AG04449 (cell line): ENCODE measurements at regions not wholly inside any gene's neighbourhood (a gene's known extent, or its start where the extent isn't known, plus 50 kb on each side); places are given as distances from the start of the nearest gene placed in this dataset.

Source experiments
- CTCF ChIA-PET: fragments of 350-600 bp; formaldehyde crosslinking; extraction: SDS; loops from one replicate; lab custom pipeline; 2021; ENCODE audit warnings: antibody characterized with exemption; lab: Yijun Ruan, JAX
- POLR2A ChIA-PET: fragments of 400-600, 350-600 bp; formaldehyde crosslinking; extraction: SDS; loops from one replicate; lab custom pipeline; 2020; ENCODE audit warnings: antibody characterized with exemption, inconsistent platforms; lab: Yijun Ruan, JAX
- DNase-seq: peaks from one replicate; pipeline ENCODE4 v3.0.0-alpha.2; 2010; ENCODE audit warnings: low read depth, low spot score
- H3K4me3 ChIP-seq: 2 replicates; pipeline ENCODE4 v1.5.1; 2011; ENCODE audit warnings: low read depth, mild to moderate bottlenecking, control low read depth, low read length
- CTCF ChIP-seq: IDR thresholded peaks from one replicate; pipeline ENCODE4 v1.5.1; 2011; ENCODE audit warnings: mild to moderate bottlenecking, moderate library complexity, low read length, control low read depth, inconsistent platforms; ENCODE audit not compliant: insufficient read depth; ENCODE audit errors: missing control alignments

GRCh38 chr9:78938821-78939220 lies 632.9 kb upstream of the TLE4 start:
- TF ChIP-seq CTCF, result no peak
- no peak overlapping the region for H3K4me3 ChIP-seq
- ChIA-PET POLR2A (no interaction called here), CTCF (interaction anchor here (1.3 kb wide), 1 partner anchor 22 kb away, joined by 3 read pairs; no protein-coding TSS in a partner anchor)
- no peak for DNase-seq

GRCh38 chr9:78939311-78940065 lies 632.3 kb upstream of the TLE4 start:
- CTCF ChIA-PET, result interaction anchor here (1.2 to 1.3 kb wide), 2 partner anchors 19 to 21 kb away, joined by 3 to 5 read pairs; no protein-coding TSS in a partner anchor
- POLR2A ChIA-PET, result no interaction called here
- TF ChIP-seq CTCF, result no peak
- DNase-seq, result no peak
- no peak overlapping the region for H3K4me3 ChIP-seq

- POLR2A ChIA-PET, result no interaction called here
- CTCF ChIA-PET, result interaction anchor here (1.2 kb wide), 1 partner anchor 18 kb away, joined by 5 read pairs; no protein-coding TSS in a partner anchor
- no peak for TF ChIP-seq CTCF
- no peak overlapping the region for H3K4me3 ChIP-seq
- no peak for DNase-seq
Observed at GRCh38 chr9:78940121-78940855, 631.5 kb upstream of the TLE4 start.

GRCh38 chr9:78954286-78954685 lies 617.5 kb upstream of the TLE4 start:
- CTCF ChIA-PET, result interaction anchor here (1.2 kb wide), 1 partner anchor 10 kb away, joined by 3 read pairs; no protein-coding TSS in a partner anchor
- no peak for TF ChIP-seq CTCF
- H3K4me3 ChIP-seq, result no peak overlapping the region
- DNase-seq, result no peak
- POLR2A ChIA-PET, result no interaction called here

- no peak for TF ChIP-seq CTCF
- ChIA-PET CTCF (interaction anchor here (1.3 kb wide), 1 partner anchor 19 kb away, joined by 5 read pairs; no protein-coding TSS in a partner anchor), POLR2A (no interaction called here)
- no peak for DNase-seq
- no peak overlapping the region for H3K4me3 ChIP-seq
Observed at GRCh38 chr9:78958892-78959291, 612.9 kb upstream of the TLE4 start.

GRCh38 chr9:78962156-78962555 lies 609.6 kb upstream of the TLE4 start:
- POLR2A ChIA-PET, result no interaction called here
- no peak for TF ChIP-seq CTCF
- CTCF ChIA-PET, result no interaction called here

More at GRCh38 chr9:78962156-78962555, 609.6 kb upstream of the TLE4 start:
- DNase-seq, result no peak
- H3K4me3 ChIP-seq, result no peak overlapping the region
